A549 (cell line): ENCODE measurements at regions not wholly inside any gene's neighbourhood (a gene's known extent, or its start where the extent isn't known, plus 50 kb on each side); places are given as distances from the start of the nearest gene placed in this dataset.
A peak's percentile ranks its signal among the peaks of the same experiment; 100 is the strongest.

ENCODE experiments used
- ATAC-seq, 2 experiments: fragments of 200-7000 bp in 1 of 2; fragments of >200 bp in 1 of 2; cut with Nextera tagmentation in 1 of 2; cut with Tn5 transposase in 1 of 2; 3 replicates each; pipeline versions ENCODE4 v1.8.0 to v1.9.1; 2018 to 2020; ENCODE audit warnings: mild to moderate bottlenecking in 1 of 2, moderate library complexity in 1 of 2
- CTCF ChIA-PET: fragments of 300-600 bp; sonication (Branson Sonifier 250); formaldehyde crosslinking; extraction: SDS; loops from one replicate; lab custom pipeline; 2021; ENCODE audit warnings: antibody characterized with exemption, inconsistent platforms; lab: Yijun Ruan, JAX
- POLR2A ChIA-PET: fragments of 350-600 bp; formaldehyde crosslinking; extraction: SDS; loops from one replicate; lab custom pipeline; 2021; ENCODE audit warnings: antibody characterized with exemption, inconsistent platforms; lab: Yijun Ruan, JAX
- DNase-seq, 2 experiments: peaks; one replicate each; pipeline versions ENCODE4 v3.0.0 to v3.0.0-alpha.2; 2011 to 2016; ENCODE audit warnings: low read depth in 1 of 2, low spot score in 1 of 2
- FAIRE-seq: peaks from 2 replicates; lab custom pipeline; 2011; peaks lifted over from hg19 to GRCh38; lab: Jason Lieb, UNC
- H3K27ac ChIP-seq, 2 experiments: fragments of >200 bp; sonication (Bioruptor Twin); formaldehyde crosslinking; 3 replicates each; pipeline ENCODE4 v1.5.1; 2016 to 2017
- H3K4me1 ChIP-seq: fragments of >200 bp; sonication (Bioruptor Twin); formaldehyde crosslinking; 3 replicates; pipeline ENCODE4 v1.6.1; 2016
- H3K4me2 ChIP-seq: fragments of >200 bp; sonication (Bioruptor Twin); formaldehyde crosslinking; 3 replicates; pipeline ENCODE4 v1.6.1; 2016
- H3K4me3 ChIP-seq: fragments of >200 bp; sonication (Bioruptor Twin); formaldehyde crosslinking; 3 replicates; pipeline ENCODE4 v1.5.1; 2016
- H3K9me3 ChIP-seq: fragments of >200 bp; sonication (Bioruptor Twin); formaldehyde crosslinking; 3 replicates; pipeline ENCODE4 v1.6.1; 2016
- CBX2 ChIP-seq: fragments of 200-600 bp; sonication (generic); IDR thresholded peaks from 2 replicates; pipeline ENCODE4 v1.6.1; 2016; ENCODE audit warnings: low read depth, mild to moderate bottlenecking, borderline replicate concordance
- CEBPB ChIP-seq, 2 experiments: fragments of >200 bp in 1 of 2; sonication (Bioruptor Twin) in 1 of 2; formaldehyde crosslinking in 1 of 2; IDR thresholded peaks; 2 replicates each; pipeline ENCODE4 v1.6.1; 2012 to 2016
- EHF ChIP-seq: fragments of 250-450 bp; sonication (Bioruptor Pico); IDR thresholded peaks from 2 replicates; pipeline ENCODE4 v1.5.0; 2020; ENCODE audit warnings: mild to moderate bottlenecking
- FOSL2 ChIP-seq, 2 experiments: fragments of 450-650 bp in 1 of 2; fragments of >200 bp in 1 of 2; sonication (Bioruptor Twin) in 1 of 2; formaldehyde crosslinking; IDR thresholded peaks; 2 replicates each; pipeline versions ENCODE4 v1.5.0 to v1.6.1; 2016 to 2020; ENCODE audit warnings: mild to moderate bottlenecking in 1 of 2, moderate library complexity in 1 of 2
- FOXS1 ChIP-seq: fragments of 250-450 bp; sonication (Bioruptor Pico); IDR thresholded peaks from 2 replicates; pipeline ENCODE4 v1.5.0; 2020; ENCODE audit warnings: mild to moderate bottlenecking, moderate library complexity
- GATA3 ChIP-seq: IDR thresholded peaks from 2 replicates; pipeline ENCODE4 v1.6.1; 2012; ENCODE audit warnings: borderline replicate concordance
- HES2 ChIP-seq: fragments of >200 bp; sonication (Bioruptor Twin); formaldehyde crosslinking; IDR thresholded peaks from 2 replicates; pipeline ENCODE4 v1.6.1; 2016
- HMGXB4 ChIP-seq: fragments of 250-450 bp; sonication (Bioruptor Pico); IDR thresholded peaks from 2 replicates; pipeline ENCODE4 v1.5.0; 2021; ENCODE audit warnings: mild to moderate bottlenecking, moderate library complexity, borderline replicate concordance
- JUN ChIP-seq, 2 experiments: fragments of >200 bp; sonication (Bioruptor Twin); formaldehyde crosslinking; IDR thresholded peaks; 2 replicates in 1 of 2; 3 replicates in 1 of 2; pipeline ENCODE4 v1.6.1; 2016 to 2017
- KDM1A ChIP-seq: fragments of 200-600 bp; sonication (generic); IDR thresholded peaks from 2 replicates; pipeline ENCODE4 v1.6.1; 2016; ENCODE audit warnings: low read depth, mild to moderate bottlenecking
- MAX ChIP-seq: IDR thresholded peaks from 2 replicates; pipeline ENCODE4 v1.6.1; 2012
- MYC ChIP-seq: IDR thresholded peaks from 2 replicates; pipeline ENCODE4 v1.6.1; 2012; ENCODE audit warnings: mild to moderate bottlenecking, inconsistent platforms, low read length, improper control_type of control experiment, borderline replicate concordance
- NR3C1 ChIP-seq: fragments of >200 bp; sonication (Bioruptor Twin); formaldehyde crosslinking; IDR thresholded peaks from 3 replicates; pipeline ENCODE4 v1.6.1; 2017
- PHF8 ChIP-seq: fragments of 200-600 bp; sonication (generic); IDR thresholded peaks from 2 replicates; pipeline ENCODE4 v1.6.1; 2016; ENCODE audit warnings: low read depth, mild to moderate bottlenecking, antibody characterized with exemption, moderate library complexity, borderline replicate concordance
- POLR2A ChIP-seq: IDR thresholded peaks from 2 replicates; pipeline ENCODE4 v1.6.1; 2012; ENCODE audit warnings: mild to moderate bottlenecking, low read length
- POLR2AphosphoS2 ChIP-seq: conservative IDR thresholded peaks from 2 replicates; pipeline ENCODE4 v1.6.1; 2012; ENCODE audit warnings: low read length, improper control_type of control experiment, inconsistent platforms
- RAD21 ChIP-seq, 2 experiments: fragments of >200 bp in 1 of 2; sonication (Bioruptor Twin) in 1 of 2; formaldehyde crosslinking in 1 of 2; IDR thresholded peaks in 1 of 2; conservative IDR thresholded peaks in 1 of 2; 2 replicates in 1 of 2; 3 replicates in 1 of 2; pipeline ENCODE4 v1.6.1; 2012 to 2018; ENCODE audit warnings: inconsistent platforms in 1 of 2
- RCOR1 ChIP-seq: fragments of 150-350 bp; IDR thresholded peaks from 2 replicates; pipeline ENCODE4 v1.6.1; 2014; ENCODE audit warnings: antibody characterized with exemption, low read length, low read depth
- RFX5 ChIP-seq: fragments of 450-650 bp; IDR thresholded peaks from 2 replicates; pipeline ENCODE4 v1.7.1; 2014; ENCODE audit warnings: antibody characterized with exemption, mild to moderate bottlenecking, moderate library complexity
- RNF2 ChIP-seq: fragments of 200-600 bp; sonication (generic); IDR thresholded peaks from 2 replicates; pipeline ENCODE4 v1.6.1; 2016; ENCODE audit warnings: low read depth, mild to moderate bottlenecking, antibody characterized with exemption, moderate library complexity, borderline replicate concordance
- TFCP2L1 ChIP-seq: fragments of 250-450 bp; sonication (Bioruptor Pico); IDR thresholded peaks from 2 replicates; pipeline ENCODE4 v1.5.0; 2021; ENCODE audit warnings: mild to moderate bottlenecking
- TP53 ChIP-seq: fragments of 250-450 bp; sonication (Bioruptor Pico); IDR thresholded peaks from 2 replicates; pipeline ENCODE4 v1.5.0; 2021; ENCODE audit warnings: mild to moderate bottlenecking, moderate library complexity
- USF2 ChIP-seq: fragments of 450-650 bp; IDR thresholded peaks from 2 replicates; pipeline ENCODE4 v1.6.1; 2014; ENCODE audit warnings: antibody characterized with exemption
- ZC3H11A ChIP-seq: fragments of 450-650 bp; IDR thresholded peaks from 2 replicates; pipeline ENCODE4 v1.6.1; 2014; ENCODE audit warnings: antibody characterized with exemption, mild to moderate bottlenecking
- WGBS: methylation state at CpG from one replicate; pipeline ENCODE4 v1.1.6; 2017; ENCODE audit errors: missing lambda C conversion rate; 5-methylcytosine and 5-hydroxymethylcytosine counted together

- Histone ChIP-seq H3K4me3 (no peak overlapping the region), H3K4me1 (peaks cover 29% of the 10 kb centered on the region), H3K4me2 (peak overlapping the region; percentile 38; the same call in 2 of the 3 replicates), H3K27ac (peak overlapping the region; percentile 64 to 80; a peak in 5 of 6 replicates), H3K9me3 (peaks cover 5% of the 10 kb centered on the region; the same call in 1 of the 3 replicates)
- FAIRE-seq (no peak), ATAC-seq (no peak), DNase-seq (no peak)
- ChIA-PET POLR2A (no interaction called here), CTCF (interaction anchor here (0.9 kb wide), 1 partner anchor 131 kb away, joined by 3 read pairs; no protein-coding TSS in a partner anchor)
- WGBS = 87% methylated on average over 10 of the region's 10 CpGs
- TF ChIP-seq TP53 (CRISPR knock-in tag) = no peak
- no peak for TF ChIP-seq HMGXB4 (CRISPR knock-in tag)
- no peak for TF ChIP-seq MAX
- no peak for TF ChIP-seq RAD21 (conservative IDR thresholded peaks at IDR 0.05 in 1 of 2, IDR thresholded peaks at IDR 0.05 in 1 of 2)
- TF ChIP-seq CBX2 = no peak
- no peak for TF ChIP-seq POLR2A
- no peak for TF ChIP-seq JUN (IDR thresholded peaks at IDR 0.05)
- TF ChIP-seq EHF (CRISPR knock-in tag) = no peak
- TF ChIP-seq KDM1A = no peak
Measured at GRCh38 chr6:2502998-2503674, 247.6 kb downstream of the MYLK4 start.

- FAIRE-seq (no peak), ATAC-seq (peak in 1 of 2 experiments; percentile 37; a peak in 1 of 6 replicates), DNase-seq (peak in 1 of 2 experiments; percentile 25)
- H3K9me3 ChIP-seq = no peaks in the 10 kb centered on the region
- peak overlapping the region; percentile 35 to 77; a peak in 5 of 6 replicates for H3K27ac ChIP-seq
- CTCF ChIA-PET = no interaction called here
- H3K4me3 ChIP-seq = no peak overlapping the region
- 70% methylated on average over 16 of the region's 18 CpGs for WGBS
- TF ChIP-seq RCOR1 (no peak), RFX5 (no peak), TFCP2L1 (CRISPR knock-in tag) (no peak), CEBPB (IDR thresholded peaks at IDR 0.05) (no peak), PHF8 (no peak), NR3C1 (no peak), HES2 (no peak), USF2 (no peak), ZC3H11A (no peak), RNF2 (no peak), MYC (no peak), TP53 (CRISPR knock-in tag) (no peak), GATA3 (no peak), POLR2AphosphoS2 (no peak), FOSL2 (IDR thresholded peaks at IDR 0.05) (no peak), FOSL2 (CRISPR knock-in tag; IDR thresholded peaks at IDR 0.05) (no peak), FOXS1 (CRISPR knock-in tag) (no peak)
- H3K4me2 ChIP-seq = peak overlapping the region; percentile 38
- POLR2A ChIA-PET = no interaction called here
- H3K4me1 ChIP-seq = peaks cover 29% of the 10 kb centered on the region
Measured at GRCh38 chr6:2502096-2502997, 248.4 kb downstream of the MYLK4 start.
